DMS 273 (cell line): ENCODE measurements at regions not wholly inside any gene's neighbourhood (a gene's known extent, or its start where the extent isn't known, plus 50 kb on each side); places are given as distances from the start of the nearest gene placed in this dataset.
"Not testable (repeated sequence)": the region's sequence is repeated elsewhere in the genome, so short reads cannot be mapped to it uniquely, and the experiment has no call there.

Experiments
- DNase-seq: peaks from one replicate; lab custom pipeline; 2025; ENCODE audit not compliant: unreplicated experiment; lab: John Stamatoyannopoulos, UW

DNA sequence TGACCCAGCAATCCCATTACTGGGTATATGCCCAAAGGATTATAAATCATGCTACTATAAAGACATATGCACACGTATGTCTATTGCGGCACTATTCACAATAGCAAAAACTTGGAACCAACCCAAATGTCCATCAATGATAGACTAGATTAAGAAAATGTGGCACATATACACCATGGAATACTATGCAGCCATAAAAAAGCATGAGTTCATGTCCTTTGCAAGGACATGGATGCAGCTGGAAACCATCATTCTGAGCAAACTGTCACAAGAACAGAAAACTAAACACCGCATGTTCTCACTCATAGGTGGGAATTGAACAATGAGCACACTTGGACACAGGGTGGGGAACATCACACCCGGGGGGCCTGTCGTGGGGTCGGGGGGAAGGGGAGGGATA lies 80.1 kb upstream of the TMEM170B start:
- not testable (repeated sequence) for DNase-seq

DNA sequence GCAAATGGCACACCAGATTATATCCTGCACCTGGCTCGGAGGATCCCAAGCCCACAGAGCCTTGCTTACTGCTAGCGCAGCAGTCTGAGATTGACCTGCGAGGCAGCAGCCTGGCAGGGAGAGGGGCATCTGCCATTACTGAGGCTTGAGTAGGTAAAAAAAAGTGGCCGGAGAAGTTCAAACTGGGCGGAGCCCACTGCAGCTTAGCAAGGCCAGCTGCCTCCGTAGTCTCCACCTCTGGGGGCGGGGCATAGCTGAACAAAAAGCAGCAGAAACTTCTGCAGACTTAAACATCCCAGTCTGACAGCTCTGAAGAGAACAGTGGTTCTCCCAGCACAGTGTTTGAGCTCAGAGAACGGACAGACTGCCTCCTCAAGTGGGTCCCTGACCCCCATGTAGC lies 85.4 kb upstream of the TMEM170B start:
- not testable (repeated sequence) for DNase-seq

DNA sequence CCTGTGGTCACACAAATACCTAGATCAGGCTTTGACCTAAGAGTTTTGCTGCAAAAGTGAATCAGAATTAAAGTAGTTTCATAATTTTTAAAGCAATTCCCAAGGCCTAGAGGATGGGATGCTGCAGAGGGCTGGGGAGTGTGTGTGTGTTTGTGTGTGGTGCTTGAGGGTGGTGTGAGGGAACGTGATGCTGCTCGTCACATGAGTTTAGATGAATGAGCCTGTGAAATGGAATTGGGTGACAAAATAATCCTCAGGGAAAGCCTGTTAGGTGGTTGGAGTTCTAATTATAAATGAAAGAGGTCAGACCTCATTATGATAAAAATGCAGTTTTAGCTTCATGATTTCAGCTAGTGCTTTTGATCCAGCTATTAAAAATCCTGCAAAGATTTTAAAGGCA lies 87.5 kb upstream of the TMEM170B start:
- DNase-seq = no peak

- no peak for DNase-seq
Observed at GRCh38 chr6:11449408-11449807, 88.1 kb upstream of the TMEM170B start.

DNA sequence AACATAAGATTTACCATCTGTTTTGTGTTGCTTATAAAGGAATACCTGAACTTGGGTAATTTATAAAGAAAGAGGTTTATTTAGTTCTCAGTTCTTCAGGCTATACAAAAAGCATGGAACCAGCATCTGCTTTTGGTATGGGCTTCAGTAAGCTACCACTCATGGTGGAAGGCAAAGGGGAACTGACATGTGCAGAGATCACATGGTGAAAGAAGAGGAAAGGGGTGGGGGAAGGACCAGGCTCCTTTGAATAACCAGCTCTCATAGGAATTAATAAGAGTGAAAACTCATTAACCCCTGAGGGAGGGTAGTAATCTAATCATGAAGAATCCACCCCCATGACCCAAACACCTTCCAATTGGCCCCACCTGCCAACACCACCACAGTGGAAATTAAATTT lies 89.5 kb upstream of the TMEM170B start:
- no peak for DNase-seq

DNA sequence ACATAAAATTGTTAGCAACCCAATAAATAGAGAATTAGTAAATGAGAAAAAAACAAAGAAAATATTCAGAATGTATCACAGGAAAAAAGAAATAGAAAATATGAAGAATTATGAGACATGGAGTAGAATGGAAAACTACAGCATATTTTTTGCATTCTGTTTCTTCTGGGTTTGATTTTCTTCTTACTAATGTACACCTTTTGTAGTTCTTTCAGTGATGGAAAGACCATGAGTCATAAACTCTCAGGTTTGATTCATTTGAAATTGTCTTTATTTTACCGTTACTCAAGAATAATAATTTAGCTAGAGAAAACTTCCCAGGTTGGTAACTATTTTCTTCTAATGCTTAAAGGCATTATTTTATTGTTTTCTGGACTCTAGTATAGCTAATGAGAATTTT lies 90.3 kb upstream of the TMEM170B start:
- DNase-seq = no peak

GRCh38 chr6:11445146-11445545 lies 92.4 kb upstream of the TMEM170B start:
- DNase-seq = no peak

- DNase-seq = not testable (repeated sequence)
Observed at GRCh38 chr6:11443125-11443524, 94.4 kb upstream of the TMEM170B start.

- no peak for DNase-seq
Observed at GRCh38 chr6:11442495-11442894, 95.1 kb upstream of the TMEM170B start.

DNA sequence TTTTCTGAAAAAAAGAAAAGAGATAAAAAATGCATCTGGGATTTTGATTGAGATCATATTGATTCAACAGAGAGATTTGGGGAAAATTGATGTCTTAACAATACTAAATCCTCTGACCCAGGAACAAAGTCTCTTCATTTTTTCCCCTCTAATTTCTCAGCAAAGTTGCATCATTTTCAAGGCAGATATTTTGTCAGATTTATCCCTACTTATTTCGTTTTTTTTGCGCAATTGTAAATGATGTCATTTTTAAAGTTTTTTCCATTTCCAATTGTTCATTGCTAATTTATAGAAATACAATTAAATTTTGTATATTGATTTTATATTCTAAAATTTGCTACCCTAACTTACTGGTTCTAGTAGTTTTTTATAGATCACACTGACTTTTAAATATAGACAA lies 97.7 kb upstream of the TMEM170B start:
- DNase-seq = no peak

DNA sequence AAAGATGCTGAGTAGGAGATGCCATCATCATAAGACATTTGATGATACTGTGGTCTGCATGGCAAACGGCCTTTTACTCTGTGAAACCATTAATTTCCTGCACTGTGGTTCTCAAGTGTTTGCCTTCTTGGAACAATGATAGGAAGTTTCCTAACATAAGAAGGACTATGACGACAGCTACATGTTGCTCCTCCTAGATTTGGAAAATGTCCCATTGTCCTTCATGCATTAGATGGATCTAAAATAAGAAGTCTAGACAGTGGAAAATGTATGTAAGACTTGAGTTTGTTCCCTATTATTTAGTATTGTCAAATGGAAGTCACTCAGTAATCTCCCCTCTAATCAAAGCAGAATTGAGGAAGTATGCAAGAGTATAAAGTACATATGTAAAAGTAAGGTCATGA lies 98.5 kb upstream of the TMEM170B start:
- no peak for DNase-seq

DNA sequence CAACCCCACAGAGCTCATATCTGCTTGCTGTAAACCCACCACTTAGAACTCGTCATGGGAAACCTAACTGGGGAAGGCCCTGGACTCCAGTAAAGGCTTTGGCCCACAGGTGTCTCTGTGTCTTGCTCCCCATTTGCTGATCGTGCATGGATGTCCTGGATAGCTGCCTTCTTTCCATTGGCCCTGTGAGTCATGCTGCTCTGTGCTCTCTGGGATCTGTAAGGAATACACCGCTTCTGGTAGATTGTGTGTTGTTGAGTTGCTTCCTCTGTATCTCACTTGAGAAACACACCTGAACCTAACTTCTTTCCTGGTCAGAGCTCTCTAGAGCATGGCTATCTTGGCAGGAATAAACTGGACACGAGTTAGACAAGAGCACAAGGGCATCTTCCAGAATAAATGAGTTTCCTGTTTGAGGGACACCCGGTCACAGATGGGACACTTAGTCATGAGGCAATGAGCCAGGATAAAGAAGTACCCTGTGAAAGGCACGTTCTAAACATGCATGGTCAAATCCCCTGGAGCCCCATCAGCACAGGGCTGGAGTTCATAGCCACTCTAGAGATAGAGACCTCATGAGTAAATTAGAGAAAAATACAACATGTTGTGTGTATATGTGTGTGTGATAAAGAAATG lies 99.6 kb upstream of the TMEM170B start:
- DNase-seq = no peak

DNA sequence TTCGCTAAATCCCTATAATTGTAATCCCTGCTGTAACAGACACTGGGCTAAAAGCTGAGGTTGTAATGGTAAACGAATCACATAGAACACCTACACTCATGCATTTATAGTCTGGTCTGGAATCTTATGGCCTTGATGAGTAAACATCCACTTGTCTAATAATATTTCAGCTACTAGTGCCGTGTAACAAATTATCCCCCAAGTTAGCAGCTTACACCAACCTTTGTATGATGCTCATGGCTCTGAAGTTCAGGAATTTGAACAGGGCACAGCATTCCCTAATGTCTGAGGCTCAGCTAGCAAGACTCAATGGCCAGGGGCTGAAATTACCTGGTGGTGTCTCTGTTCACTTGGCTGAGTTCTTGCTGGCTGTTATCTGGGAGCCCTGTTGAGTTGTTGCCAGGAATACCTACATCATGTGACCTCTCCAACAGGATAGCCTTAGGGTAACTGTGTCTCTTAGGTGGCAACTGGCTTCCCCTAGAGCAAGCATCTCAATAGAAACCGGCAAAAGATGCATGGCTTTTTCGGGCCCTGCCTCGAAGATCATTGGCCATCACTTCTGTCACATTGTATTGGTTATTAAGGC lies 100.9 kb upstream of the TMEM170B start:
- DNase-seq = no peak

DNA sequence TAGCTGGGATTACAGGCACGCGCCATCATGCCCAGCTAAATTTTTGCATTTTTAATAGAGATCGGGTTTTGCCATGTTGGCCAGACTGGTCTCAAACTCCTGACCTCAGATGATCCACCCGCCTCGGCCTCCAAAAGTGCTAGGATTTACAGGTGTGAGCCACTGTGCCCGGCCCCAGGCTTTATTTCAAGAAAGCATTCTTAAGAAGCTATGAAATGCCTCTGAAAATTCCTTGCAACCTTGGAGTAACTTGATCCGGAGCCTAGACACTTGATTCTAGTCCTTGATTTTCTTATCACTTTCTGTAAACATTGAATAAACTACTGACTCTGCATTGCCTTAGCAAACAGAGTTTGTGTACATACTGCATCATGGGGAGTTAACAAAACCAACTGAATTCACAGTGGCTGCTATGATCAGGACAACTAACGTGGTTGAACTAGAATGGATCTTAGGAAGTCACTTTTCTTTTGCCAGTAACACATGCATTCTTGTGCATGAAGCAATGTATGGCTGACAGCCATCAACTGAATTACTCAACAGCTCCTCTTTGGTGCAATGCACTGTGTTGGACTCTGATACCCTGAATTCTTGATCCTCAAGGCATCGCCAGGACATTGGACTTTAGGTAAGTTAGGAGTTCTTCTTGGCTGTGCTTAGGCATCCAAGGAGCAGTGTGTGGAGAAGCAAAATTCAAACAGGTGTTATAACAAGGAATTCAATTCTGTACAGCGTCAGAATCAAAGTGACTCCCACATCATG lies 102.8 kb upstream of the TMEM170B start:
- DNase-seq = no peak

- no peak for DNase-seq
Observed at GRCh38 chr6:11433860-11434259, 103.7 kb upstream of the TMEM170B start.

DNA sequence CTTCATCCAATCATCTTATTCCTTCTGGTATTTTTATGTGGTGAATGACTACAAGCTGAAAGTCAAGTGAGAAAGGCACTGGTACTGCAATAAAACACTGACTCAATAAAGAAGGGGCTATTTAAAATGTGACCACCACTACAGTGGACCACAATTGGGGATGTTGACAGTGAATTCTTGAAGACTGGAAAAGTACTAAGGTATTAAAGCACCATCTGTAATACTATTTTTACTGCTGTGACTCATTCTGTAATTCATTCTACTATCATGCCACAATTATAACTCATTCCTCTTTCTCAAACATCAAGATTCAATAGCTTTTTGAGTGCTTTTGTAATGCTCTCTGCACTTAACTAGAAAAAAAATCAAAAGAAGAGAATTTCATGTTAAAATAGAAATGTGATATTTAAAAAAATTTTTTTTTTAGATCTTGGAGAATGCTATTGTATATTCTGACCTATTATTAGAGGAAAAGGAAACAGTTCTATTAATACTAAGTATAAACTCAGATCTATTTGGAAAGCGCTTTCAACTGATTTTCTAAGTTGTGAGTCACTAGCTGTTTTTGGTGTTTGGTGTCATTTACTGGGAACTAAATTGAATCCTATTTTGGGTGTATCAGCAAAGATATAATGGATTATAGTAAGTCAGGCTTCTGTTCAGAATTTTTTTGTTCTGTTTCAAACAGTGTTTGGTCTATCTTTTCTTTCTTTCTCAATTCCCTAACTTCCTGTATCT lies 104.7 kb upstream of the TMEM170B start:
- DNase-seq = no peak

- no peak for DNase-seq
Observed at GRCh38 chr6:11432091-11432490, 105.5 kb upstream of the TMEM170B start.

- no peak for DNase-seq
Observed at GRCh38 chr6:11431455-11431937, 106.1 kb upstream of the TMEM170B start.

DNA sequence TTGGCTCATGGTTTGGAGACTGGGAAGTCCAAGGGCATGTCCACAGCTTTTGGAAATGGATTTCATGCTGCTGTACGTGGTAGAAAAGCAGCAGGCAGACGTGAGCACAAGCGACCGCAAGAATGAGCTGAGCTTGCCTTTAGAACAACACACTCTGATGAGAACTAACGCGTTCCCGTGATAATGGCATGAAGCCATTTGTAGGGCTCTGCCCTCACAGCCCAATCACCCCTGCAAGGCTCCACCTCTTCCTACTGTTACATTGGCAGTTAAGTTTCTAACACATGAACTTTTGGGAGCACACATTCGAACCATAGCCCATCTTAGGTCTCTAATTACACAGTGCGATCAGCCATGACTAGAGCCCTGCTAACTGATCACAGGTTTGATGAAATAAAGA lies 107.5 kb upstream of the TMEM170B start:
- DNase-seq = no peak

DNA sequence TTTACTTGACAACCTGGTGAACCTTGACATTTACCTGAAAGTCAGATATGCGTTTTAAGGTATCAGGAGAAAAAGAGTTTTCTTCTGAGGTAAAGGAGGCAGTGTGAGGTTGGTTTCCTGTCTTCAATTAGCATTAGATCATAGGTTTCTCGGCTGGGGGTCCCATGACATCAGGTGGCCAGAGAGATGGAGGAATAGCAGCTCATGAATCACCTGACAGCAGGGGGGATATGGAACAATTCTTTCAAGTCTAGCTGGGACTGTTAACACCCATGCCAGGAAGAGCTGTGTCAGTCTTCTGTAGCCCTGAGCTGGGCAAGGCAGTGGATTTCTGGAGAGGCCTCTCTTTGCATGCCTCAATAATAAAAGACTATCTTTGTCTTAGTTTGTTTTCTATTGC lies 108.0 kb upstream of the TMEM170B start:
- no peak for DNase-seq

DNA sequence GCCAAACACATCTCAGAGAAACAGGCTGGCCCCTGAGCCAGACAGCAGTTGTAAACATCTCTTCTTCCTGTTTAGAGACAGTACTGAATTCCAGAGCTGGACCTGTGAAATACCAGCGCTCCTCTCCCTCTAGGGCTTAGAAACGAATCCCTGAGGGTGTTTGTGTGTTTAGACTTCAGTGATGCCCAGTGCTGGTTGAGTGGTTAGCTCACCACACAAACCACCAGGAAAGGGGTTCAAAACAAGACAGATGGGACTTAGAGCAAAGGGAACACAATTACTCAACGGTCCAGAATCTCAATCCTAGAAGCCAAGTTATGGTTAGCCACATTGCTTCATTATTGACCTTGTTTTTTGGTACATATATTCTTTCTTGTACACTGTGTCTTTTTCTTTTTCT lies 108.7 kb upstream of the TMEM170B start:
- DNase-seq = no peak

DNA sequence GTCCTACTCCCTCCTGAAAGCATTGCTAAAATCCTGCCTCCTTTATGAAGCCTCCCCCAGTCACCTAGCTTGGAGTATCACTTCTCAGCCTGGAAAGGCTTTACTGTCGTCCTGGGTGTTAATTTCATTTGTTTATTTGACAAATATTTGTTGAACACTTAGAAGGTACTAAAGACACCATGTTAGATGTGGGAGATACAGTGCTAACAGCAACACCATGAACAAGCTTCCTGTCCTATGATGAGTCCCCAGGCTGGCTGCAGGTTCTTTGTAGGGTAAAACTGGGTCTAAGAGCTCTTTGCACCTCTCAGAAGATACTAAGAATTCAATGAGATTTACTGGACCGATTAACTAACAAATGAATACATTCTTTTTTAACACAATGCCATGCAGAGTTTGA lies 109.2 kb upstream of the TMEM170B start:
- DNase-seq = no peak
